OCI-LY7 (cell line): ENCODE measurements at regions not wholly inside any gene's neighbourhood (a gene's known extent, or its start where the extent isn't known, plus 50 kb on each side); places are given as distances from the start of the nearest gene placed in this dataset.

Experiments used
- BruUV-seq: library from RNA; stranded (reverse); fragments of 400-500 nt; replicated peaks from 2 replicates; lab custom pipeline; 2021; lab: Mats Ljungman, UMichigan
- CTCF ChIA-PET: fragments of 300-600 bp; sonication (Branson Sonifier 250); formaldehyde crosslinking; loops from one replicate; lab custom pipeline; 2022; ENCODE audit warnings: antibody characterized with exemption; ENCODE audit not compliant: unreplicated experiment; lab: Charles Lee
- POLR2A ChIA-PET: fragments of 300-600 bp; sonication (Branson Sonifier 250); formaldehyde crosslinking; loops from one replicate; lab custom pipeline; 2022; ENCODE audit warnings: antibody characterized with exemption; lab: Charles Lee
- DNase-seq: peaks from one replicate; pipeline ENCODE4 v3.0.0-alpha.2; 2015; ENCODE audit warnings: low spot score
- H2AFZ ChIP-seq: fragments of 200-600 bp; sonication (generic), shearing (Covaris generic); 2 replicates; pipeline ENCODE4 v1.6.1; 2014; ENCODE audit warnings: mild to moderate bottlenecking, antibody characterized with exemption, low read length, moderate library complexity
- H3K27ac ChIP-seq: fragments of 200-600 bp; sonication (generic); 2 replicates; pipeline ENCODE4 v1.5.1; 2014; ENCODE audit warnings: mixed run types, low read depth, mild to moderate bottlenecking, moderate library complexity, low read length, inconsistent platforms; ENCODE audit not compliant: poor library complexity, severe bottlenecking
- H3K36me3 ChIP-seq: fragments of 200-600 bp; sonication (generic); 2 replicates; pipeline ENCODE4 v1.6.1; 2014; ENCODE audit warnings: mild to moderate bottlenecking, antibody characterized with exemption, low read length, moderate library complexity, mixed read lengths; ENCODE audit not compliant: insufficient read depth
- H3K4me1 ChIP-seq: fragments of 200-600 bp; sonication (generic); 2 replicates; pipeline ENCODE4 v1.5.1; 2014; ENCODE audit warnings: mild to moderate bottlenecking, low read length; ENCODE audit not compliant: insufficient read depth, poor library complexity, severe bottlenecking
- H3K4me2 ChIP-seq: fragments of 200-600 bp; sonication (generic); 2 replicates; pipeline ENCODE4 v1.6.1; 2014; ENCODE audit warnings: mild to moderate bottlenecking, low read length
- H3K4me3 ChIP-seq: fragments of 200-600 bp; sonication (generic); 2 replicates; pipeline ENCODE4 v1.5.1; 2014; ENCODE audit warnings: mild to moderate bottlenecking, low read depth, low read length; ENCODE audit not compliant: poor library complexity, severe bottlenecking
- H3K79me2 ChIP-seq: fragments of 200-600 bp; sonication (generic); 2 replicates; pipeline ENCODE4 v1.6.1; 2016; ENCODE audit warnings: low read depth, mild to moderate bottlenecking, low read length, moderate library complexity, mixed read lengths; ENCODE audit not compliant: insufficient read depth
- H3K9me2 ChIP-seq: fragments of 200-600 bp; sonication (generic); 2 replicates; pipeline ENCODE4 v1.6.1; 2016; ENCODE audit warnings: mild to moderate bottlenecking, low read length, mixed read lengths; ENCODE audit not compliant: insufficient read depth
- H3K9me3 ChIP-seq: fragments of 200-600 bp; sonication (generic); 2 replicates; pipeline ENCODE4 v1.6.1; 2014; ENCODE audit warnings: mild to moderate bottlenecking, mixed run types, low read length, mixed read lengths
- H4K20me1 ChIP-seq: fragments of 200-600 bp; sonication (generic); 2 replicates; pipeline ENCODE4 v1.6.1; 2014; ENCODE audit warnings: mild to moderate bottlenecking, antibody characterized with exemption, low read length, moderate library complexity, mixed read lengths; ENCODE audit not compliant: insufficient read depth
- EZH2phosphoT487 ChIP-seq: fragments of 200-600 bp; sonication (generic); IDR thresholded peaks from 2 replicates; pipeline ENCODE4 v1.6.1; 2018; ENCODE audit warnings: low read depth, borderline replicate concordance, mild to moderate bottlenecking, mixed run types, antibody characterized with exemption, low read length, moderate library complexity, mixed read lengths
- intact Hi-C: fragments of 100-400 bp; cut with micrococcal nuclease; formaldehyde crosslinking; loops from one replicate; pipeline ENCODE4 v1.10.0; 2022; ENCODE audit not compliant: unreplicated experiment
- TF ChIP-seq, protein P1 (sequence below): fragments of 200-600 bp; sonication (generic); conservative IDR thresholded peaks from 2 replicates; pipeline ENCODE4 v1.5.1; 2014; ENCODE audit warnings: mild to moderate bottlenecking, antibody characterized with exemption, low read length, moderate library complexity, mixed read lengths

DNA sequence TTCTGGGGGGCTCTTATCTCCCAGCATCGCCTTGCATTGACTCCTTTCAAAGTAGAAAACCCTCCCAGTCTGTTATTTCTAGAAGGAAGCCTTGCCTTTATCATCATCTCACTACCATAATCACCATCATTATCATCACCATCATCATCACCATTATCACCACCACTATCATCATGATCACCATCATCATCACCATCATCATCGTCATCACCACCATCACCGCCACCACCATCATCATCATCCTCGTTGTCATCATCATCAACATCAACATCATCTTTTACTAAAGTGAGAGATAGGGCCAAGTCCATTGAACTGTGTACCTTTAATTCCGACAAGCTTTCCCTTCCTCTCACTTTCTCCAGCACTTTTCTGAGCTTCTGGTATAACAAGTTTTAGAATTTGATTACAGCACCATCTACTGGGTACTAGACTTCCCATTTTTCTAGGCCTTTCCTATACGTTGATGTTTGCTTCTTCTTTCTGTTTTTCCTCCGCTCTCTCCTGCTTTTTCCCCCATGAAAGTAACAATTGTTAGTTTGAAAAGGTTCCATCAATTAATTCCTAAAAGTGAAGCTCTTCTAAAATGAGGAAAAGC is 226.4 kb downstream of the BUB3 start:
- no peak for DNase-seq
- Histone ChIP-seq H3K4me3 (no peak overlapping the region), H4K20me1 (no peaks in the 10 kb centered on the region), H3K4me2 (no peak overlapping the region), H3K9me2 (no peaks in the 10 kb centered on the region), H3K4me1 (no peaks in the 10 kb centered on the region), H2AFZ (no peak overlapping the region), H3K36me3 (no peaks in the 10 kb centered on the region), H3K9me3 (0 out of 2 replicates have a peak, but pooled peaks cover 2% of the 10 kb centered on the region), H3K27ac (no peak overlapping the region), H3K79me2 (no peaks in the 10 kb centered on the region)
- ChIA-PET CTCF (no interaction called here), POLR2A (no interaction called here)
- no peak for TF ChIP-seq EZH2phosphoT487
- TF ChIP-seq, protein P1, sequence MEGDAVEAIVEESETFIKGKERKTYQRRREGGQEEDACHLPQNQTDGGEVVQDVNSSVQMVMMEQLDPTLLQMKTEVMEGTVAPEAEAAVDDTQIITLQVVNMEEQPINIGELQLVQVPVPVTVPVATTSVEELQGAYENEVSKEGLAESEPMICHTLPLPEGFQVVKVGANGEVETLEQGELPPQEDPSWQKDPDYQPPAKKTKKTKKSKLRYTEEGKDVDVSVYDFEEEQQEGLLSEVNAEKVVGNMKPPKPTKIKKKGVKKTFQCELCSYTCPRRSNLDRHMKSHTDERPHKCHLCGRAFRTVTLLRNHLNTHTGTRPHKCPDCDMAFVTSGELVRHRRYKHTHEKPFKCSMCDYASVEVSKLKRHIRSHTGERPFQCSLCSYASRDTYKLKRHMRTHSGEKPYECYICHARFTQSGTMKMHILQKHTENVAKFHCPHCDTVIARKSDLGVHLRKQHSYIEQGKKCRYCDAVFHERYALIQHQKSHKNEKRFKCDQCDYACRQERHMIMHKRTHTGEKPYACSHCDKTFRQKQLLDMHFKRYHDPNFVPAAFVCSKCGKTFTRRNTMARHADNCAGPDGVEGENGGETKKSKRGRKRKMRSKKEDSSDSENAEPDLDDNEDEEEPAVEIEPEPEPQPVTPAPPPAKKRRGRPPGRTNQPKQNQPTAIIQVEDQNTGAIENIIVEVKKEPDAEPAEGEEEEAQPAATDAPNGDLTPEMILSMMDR = peak; percentile 52
- intact Hi-C loops = loop anchor here (2.0 to 10.0 kb wide), 2 partner anchors 248 to 336 kb away; no protein-coding TSS in a partner anchor
- no TSS peak for BruUV-seq

DNA sequence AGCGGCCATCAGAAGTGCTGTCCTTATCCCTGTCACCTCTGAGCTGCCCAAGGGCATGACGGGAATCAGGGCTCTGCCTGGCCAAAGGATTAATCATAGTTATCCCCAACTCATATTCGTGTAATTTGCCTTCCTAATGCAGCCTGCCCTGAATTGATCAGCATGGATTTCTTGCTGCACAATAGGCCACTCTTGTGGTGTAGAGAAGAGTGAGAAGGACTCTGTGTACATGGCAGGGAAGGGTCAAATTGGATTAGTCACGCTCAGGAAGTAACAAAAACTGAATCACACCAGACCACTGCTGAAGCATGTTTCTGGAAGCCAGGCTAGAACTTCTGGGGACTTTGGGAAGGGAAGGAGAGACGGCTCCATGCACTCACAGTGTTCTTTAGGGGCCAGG is 227.0 kb downstream of the BUB3 start:
- 0 out of 2 replicates have a peak, but pooled peaks cover 4% of the 10 kb centered on the region for H3K9me3 ChIP-seq
- H3K79me2 ChIP-seq = no peaks in the 10 kb centered on the region
- no peak overlapping the region for H3K27ac ChIP-seq
- CTCF ChIA-PET = no interaction called here
- H3K4me2 ChIP-seq = no peak overlapping the region
- POLR2A ChIA-PET = no interaction called here
- no peaks in the 10 kb centered on the region for H4K20me1 ChIP-seq
- no peak overlapping the region for H2AFZ ChIP-seq
- H3K9me2 ChIP-seq = no peaks in the 10 kb centered on the region
- DNase-seq = no peak
- intact Hi-C loops = loop anchor here (2.0 to 10.0 kb wide), 2 partner anchors 248 to 336 kb away; no protein-coding TSS in a partner anchor
- no TSS peak for BruUV-seq
- H3K4me3 ChIP-seq = no peak overlapping the region
- H3K36me3 ChIP-seq = no peaks in the 10 kb centered on the region
- TF ChIP-seq, protein P1 = no peak
- no peak for TF ChIP-seq EZH2phosphoT487
- H3K4me1 ChIP-seq = no peaks in the 10 kb centered on the region

DNA sequence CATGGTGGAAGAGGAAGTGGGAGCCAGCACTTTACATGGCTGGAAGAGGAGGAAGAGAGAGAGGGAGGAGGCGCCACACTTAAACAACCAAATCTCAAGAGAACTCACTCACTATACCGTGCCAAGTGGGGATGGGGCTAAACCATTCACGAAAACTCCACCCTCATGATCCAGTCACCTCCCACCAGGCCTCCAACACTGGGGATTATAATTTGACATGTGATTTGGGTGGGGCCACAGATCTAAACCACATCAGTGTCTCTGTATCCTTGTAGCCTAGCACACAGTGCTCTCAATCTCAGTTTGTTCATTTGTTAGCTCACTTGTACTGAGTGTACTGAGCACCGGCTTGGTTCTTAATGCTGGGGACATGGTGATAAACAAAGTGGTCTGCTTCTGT is 228.3 kb downstream of the BUB3 start:
- intact Hi-C loops = loop anchor here (10.0 kb wide), 1 partner anchor 338 kb away; no protein-coding TSS in a partner anchor
- Histone ChIP-seq H3K27ac (no peak overlapping the region), H3K36me3 (no peaks in the 10 kb centered on the region), H3K9me2 (no peaks in the 10 kb centered on the region), H3K9me3 (0 out of 2 replicates have a peak, but pooled peaks cover 4% of the 10 kb centered on the region), H2AFZ (no peak overlapping the region), H3K79me2 (no peaks in the 10 kb centered on the region), H3K4me1 (no peaks in the 10 kb centered on the region), H3K4me3 (no peak overlapping the region), H3K4me2 (no peak overlapping the region), H4K20me1 (no peaks in the 10 kb centered on the region)
- TF ChIP-seq EZH2phosphoT487 = no peak
- TF ChIP-seq, protein P1 = no peak
- no TSS peak for BruUV-seq
- ChIA-PET CTCF (no interaction called here), POLR2A (no interaction called here)
- DNase-seq = no peak
